ENCODE measurements at regions not wholly inside any gene's neighbourhood (a gene's known extent, or its start where the extent isn't known, plus 50 kb on each side); places are given as distances from the start of the nearest gene placed in this dataset.

DNA sequence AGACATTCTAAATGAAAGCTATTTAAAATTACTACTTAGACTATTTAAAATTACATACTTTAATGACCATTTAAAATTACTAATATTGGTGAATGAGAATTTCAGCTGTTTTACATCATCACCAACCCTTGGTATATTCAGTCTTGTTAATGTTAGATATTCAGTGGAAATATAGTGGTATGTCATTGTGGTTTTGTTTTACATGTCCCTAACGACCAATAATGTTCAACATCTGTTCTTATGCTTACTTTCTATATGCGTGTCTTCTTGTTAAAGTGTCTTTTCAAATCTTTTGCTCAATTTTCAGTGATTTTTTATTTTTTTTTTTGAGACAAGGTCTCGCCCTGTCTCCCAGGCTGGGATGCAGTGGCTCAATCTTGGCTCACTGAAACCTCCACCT, 279.3 kb upstream of the TARS1 start:
- TF ChIP-seq CTCF (IDR thresholded peaks at IDR 0.05) = no peak
- H3K27ac Mint-ChIP-seq = no peak overlapping the region
- H3K27me3 Mint-ChIP-seq (ENCODE audit: low read depth, poor library complexity) = peaks cover 8% of the 10 kb centered on the region
- H3K4me1 Mint-ChIP-seq = no peaks in the 10 kb centered on the region
- no peak for DNase-seq
- peaks cover 3% of the 10 kb centered on the region for H3K9me3 Mint-ChIP-seq
- no peak overlapping the region for H3K4me3 Mint-ChIP-seq
- no peaks in the 10 kb centered on the region for H3K36me3 Mint-ChIP-seq (ENCODE audit: low read depth)

DNA sequence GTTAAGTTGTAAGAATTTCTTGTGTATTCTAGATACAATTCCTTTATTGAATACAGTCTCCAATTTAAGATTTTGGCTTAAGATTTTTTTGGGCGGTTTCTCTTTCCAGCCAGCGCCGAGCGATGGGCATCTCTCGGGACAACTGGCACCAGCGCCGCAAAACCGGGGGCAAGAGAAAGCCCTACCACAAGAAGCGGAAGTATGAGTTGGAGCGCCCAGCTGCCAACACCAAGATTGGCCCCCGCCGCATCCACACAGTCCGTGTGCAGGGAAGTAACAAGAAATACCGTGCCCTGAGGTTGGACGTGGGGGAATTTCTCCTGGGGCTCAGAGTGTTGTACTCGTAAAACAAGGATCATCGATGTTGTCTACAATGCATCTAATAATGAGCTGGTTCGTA, 278.7 kb upstream of the TARS1 start:
- Mint-ChIP-seq H3K27me3 (ENCODE audit: low read depth, poor library complexity) (peaks cover 8% of the 10 kb centered on the region), H3K4me3 (no peak overlapping the region), H3K36me3 (ENCODE audit: low read depth) (no peaks in the 10 kb centered on the region), H3K4me1 (no peaks in the 10 kb centered on the region), H3K9me3 (peaks cover 3% of the 10 kb centered on the region), H3K27ac (no peak overlapping the region)
- DNase-seq = no peak
- TF ChIP-seq CTCF (IDR thresholded peaks at IDR 0.05) = no peak

DNA sequence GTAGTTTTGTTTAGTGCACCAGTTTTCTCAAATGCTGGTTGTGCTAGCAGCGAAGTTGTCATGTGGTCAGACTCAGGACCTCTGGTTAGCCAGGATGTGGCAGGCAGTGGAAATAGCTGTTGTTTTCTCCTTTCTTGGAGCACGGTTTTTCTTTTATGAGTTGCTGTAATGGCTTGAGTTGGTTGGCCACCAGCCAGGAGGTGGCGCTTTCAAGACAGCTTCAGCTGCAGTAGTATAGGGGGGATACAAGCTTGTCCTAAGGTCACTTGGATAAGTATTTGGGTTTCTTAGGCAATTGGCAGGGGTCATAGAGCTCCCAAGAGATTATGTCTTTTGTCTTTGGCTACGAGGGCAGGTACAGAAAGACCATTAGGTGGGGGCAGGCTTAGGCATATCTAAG, 274.2 kb upstream of the TARS1 start:
- Mint-ChIP-seq H3K4me3 (no peak overlapping the region), H3K36me3 (ENCODE audit: low read depth) (no peaks in the 10 kb centered on the region), H3K27me3 (ENCODE audit: low read depth, poor library complexity) (no peaks in the 10 kb centered on the region), H3K27ac (no peak overlapping the region), H3K9me3 (peaks cover 28% of the 10 kb centered on the region), H3K4me1 (no peaks in the 10 kb centered on the region)
- no peak for DNase-seq
- TF ChIP-seq CTCF (IDR thresholded peaks at IDR 0.05) = no peak

DNA sequence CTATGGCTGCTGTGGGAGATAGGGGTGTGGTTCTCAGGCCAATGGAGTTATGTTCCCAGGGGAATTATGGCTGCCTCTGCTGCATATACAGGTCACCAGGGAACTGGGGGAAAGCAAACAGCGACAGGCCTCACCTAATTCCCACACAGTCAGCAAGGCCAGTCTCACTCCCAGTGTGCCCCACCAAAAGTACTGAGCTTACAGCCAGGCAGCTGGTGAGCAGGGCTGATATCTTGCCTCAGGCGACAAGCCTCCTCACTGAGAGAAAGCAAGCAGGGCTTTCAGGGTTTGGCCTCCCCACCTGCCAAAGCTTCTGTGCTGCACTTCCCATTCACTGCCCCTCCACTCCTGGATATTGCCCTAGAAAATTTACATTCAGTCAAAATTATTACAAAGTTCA, 273.8 kb upstream of the TARS1 start:
- no peak overlapping the region for H3K27ac Mint-ChIP-seq

GRCh38 chr5:33167541-33167940, 273.2 kb upstream of the TARS1 start:
- no peaks in the 10 kb centered on the region for H3K36me3 Mint-ChIP-seq (ENCODE audit: low read depth)
- no peak overlapping the region for H3K4me3 Mint-ChIP-seq
- H3K27me3 Mint-ChIP-seq (ENCODE audit: low read depth, poor library complexity) = no peaks in the 10 kb centered on the region
- H3K4me1 Mint-ChIP-seq = no peaks in the 10 kb centered on the region
- DNase-seq = no peak
- peaks cover 28% of the 10 kb centered on the region for H3K9me3 Mint-ChIP-seq
- H3K27ac Mint-ChIP-seq = no peak overlapping the region
- TF ChIP-seq CTCF (IDR thresholded peaks at IDR 0.05) = no peak

More for the DNA sequence above, 273.8 kb upstream of the TARS1 start:
- no peaks in the 10 kb centered on the region for H3K4me1 Mint-ChIP-seq
- H3K9me3 Mint-ChIP-seq = peaks cover 30% of the 10 kb centered on the region
- no peaks in the 10 kb centered on the region for H3K27me3 Mint-ChIP-seq (ENCODE audit: low read depth, poor library complexity)
- H3K4me3 Mint-ChIP-seq = no peak overlapping the region
- no peak for TF ChIP-seq CTCF (IDR thresholded peaks at IDR 0.05)
- no peaks in the 10 kb centered on the region for H3K36me3 Mint-ChIP-seq (ENCODE audit: low read depth)
- no peak for DNase-seq

DNA sequence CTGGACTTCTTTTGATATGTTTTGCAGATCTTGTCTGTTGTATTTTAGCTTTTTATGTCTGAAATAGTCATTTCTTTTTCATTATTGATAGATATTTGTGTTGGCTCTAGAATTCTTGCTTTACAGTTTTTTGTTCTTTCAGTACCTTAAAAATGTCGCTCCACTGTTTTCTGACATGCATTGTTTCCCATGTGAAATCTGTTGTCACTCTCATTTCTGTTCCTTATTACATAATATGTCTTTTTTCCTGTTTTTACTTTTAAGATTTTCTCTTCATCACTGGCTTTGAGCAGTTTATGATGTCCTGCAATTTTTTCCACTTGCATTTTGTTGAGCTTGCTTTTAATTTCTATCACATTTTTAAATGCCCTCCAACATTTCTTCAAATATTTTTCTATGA, 270.4 kb upstream of the TARS1 start:
- no peak overlapping the region for H3K4me3 Mint-ChIP-seq
- no peaks in the 10 kb centered on the region for H3K36me3 Mint-ChIP-seq (ENCODE audit: low read depth)
- no peaks in the 10 kb centered on the region for H3K4me1 Mint-ChIP-seq
- DNase-seq = no peak
- no peak for TF ChIP-seq CTCF (IDR thresholded peaks at IDR 0.05)
- H3K9me3 Mint-ChIP-seq = peaks cover 28% of the 10 kb centered on the region
- no peaks in the 10 kb centered on the region for H3K27me3 Mint-ChIP-seq (ENCODE audit: low read depth, poor library complexity)
- H3K27ac Mint-ChIP-seq = no peak overlapping the region

All from nephron progenitor cell (in vitro differentiated cells).